Stimulated activated CD8-positive, alpha-beta memory T cell treated with anti-CD3 and anti-CD28 coated beads, Interleukin-12 subunit alpha, Interleukin-12 subunit beta, amount 100 ng/mL, for 1 hour (primary cell): ENCODE measurements at regions not wholly inside any gene's neighbourhood (a gene's known extent, or its start where the extent isn't known, plus 50 kb on each side); places are given as distances from the start of the nearest gene placed in this dataset.

Experiments
- DNase-seq: peaks from one replicate; pipeline ENCODE4 v3.0.0-alpha.2; 2020; ENCODE audit warnings: low read depth

DNA sequence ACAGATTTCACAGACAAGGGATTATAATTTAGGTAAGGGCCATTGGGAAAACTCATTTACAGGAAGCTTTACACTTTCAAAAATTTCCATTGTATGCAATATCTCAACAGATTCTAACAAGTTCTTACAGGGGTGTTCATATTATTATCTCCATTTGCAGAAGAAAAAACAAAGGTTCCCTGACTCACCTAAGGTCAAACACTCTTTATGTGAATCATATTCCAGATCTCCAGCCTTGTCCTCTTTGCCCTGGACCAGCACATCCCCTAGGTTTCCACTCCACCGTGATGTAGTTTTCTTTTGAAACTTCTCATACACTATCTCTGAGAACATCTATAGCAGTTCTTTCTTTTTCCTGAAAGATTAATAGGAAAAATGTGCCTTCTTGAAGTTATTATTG lies 96.4 kb upstream of the HS3ST1 start:
- no peak for DNase-seq

DNA sequence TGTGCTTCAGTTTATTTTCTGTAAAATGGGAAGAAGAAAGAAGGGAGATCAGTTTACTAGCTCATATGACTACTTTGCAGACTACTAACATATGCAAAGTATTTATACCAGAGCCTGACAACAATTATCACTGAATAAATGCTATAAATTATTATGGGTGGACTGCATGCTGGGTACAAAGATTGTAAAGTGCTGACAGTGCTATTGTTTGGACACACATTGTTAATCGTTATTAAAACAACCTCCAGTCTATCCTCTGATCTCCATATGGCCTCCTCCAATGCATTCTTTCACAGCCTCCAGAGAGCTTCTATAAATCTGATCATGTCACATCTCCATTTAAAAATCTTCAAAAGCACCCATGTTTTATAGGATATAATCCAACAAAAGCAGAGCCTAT lies 90.1 kb upstream of the HS3ST1 start:
- DNase-seq: no peak

DNA sequence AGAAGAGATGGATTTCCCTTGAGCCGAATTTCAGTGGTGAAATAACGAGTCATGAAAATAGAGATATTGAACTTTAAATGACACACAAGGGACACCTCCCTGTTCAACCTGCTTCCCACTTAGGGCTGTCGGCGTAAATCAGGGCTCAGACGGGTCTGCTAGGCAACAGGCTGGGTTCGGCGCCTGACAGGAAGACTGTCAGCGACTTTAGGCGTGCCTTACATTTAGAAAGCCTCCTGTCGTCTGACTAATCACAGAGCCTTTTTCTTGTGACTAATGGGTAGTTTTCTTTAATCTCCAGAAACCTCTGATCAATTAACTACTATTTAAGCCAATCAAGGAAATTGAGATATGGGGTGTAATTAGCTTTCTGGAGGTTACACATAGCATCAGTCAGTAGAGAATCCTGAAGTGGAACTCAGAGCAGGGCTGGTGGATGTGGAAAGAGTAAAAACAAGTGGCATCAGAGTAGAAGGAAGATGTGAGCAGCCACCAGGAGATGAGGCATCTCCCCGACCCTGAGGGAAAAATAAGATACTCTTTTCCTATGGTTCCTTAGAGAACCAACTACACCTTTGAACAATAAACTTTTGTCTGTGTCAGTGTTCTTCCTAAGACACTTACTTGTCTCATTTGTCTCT lies 86.2 kb upstream of the HS3ST1 start:
- no peak for DNase-seq

DNA sequence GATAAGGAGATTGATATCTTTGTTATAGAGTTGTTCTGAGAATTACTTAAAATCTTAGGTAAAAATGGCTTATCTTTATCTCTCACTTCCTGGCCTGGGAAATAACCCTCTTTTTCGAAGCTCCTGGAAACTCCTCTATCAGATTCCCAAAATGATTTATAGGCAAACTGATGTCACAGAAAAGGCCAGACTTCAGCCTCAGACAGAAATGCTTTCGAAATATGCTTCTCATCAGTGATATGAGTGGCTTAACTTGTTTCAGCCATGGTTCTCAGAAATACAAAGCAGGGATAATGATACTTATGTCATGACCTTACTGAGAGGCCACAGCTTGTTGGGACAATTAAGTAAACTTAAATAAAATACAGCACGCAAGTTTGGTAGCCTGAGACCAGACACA lies 85.3 kb upstream of the HS3ST1 start:
- no peak for DNase-seq

DNA sequence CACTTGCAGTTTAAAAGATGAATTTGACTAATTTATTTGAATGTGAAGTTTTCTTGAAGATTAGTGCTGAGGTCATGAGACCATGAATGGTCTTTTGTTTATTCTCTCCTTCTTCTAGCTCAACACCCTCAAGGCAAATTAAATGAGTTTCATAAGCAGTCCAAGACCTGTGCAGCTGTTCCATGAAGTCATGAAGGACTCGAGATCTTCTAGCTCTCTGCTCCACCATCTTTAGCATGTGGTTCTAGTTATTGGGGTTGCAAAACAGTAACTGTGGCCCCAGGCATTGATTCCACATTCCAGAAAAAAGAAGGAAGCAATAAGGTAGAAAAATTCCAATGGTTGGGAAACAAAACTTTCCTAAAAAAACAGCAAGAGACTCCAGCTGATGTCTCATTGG lies 84.2 kb upstream of the HS3ST1 start:
- DNase-seq: no peak

DNA sequence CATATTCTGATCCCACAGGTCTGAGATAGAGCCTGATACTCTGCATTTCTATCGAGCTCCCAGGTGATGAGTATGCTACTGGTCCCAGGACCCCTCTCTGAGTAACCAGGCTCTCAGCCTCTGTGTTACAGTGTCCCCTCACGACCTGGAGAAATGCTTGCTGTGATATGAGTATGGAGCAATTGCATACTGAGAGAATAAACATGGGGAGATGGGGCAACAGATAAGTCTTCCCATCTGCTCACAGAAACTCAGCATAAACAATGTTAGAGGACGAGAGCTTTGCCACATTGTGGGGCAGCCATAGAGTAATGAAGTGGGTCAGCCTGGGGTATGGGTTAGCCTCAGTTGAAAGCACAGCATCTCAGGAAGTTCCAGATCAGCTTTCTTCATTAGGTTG lies 82.6 kb upstream of the HS3ST1 start:
- no peak for DNase-seq

DNA sequence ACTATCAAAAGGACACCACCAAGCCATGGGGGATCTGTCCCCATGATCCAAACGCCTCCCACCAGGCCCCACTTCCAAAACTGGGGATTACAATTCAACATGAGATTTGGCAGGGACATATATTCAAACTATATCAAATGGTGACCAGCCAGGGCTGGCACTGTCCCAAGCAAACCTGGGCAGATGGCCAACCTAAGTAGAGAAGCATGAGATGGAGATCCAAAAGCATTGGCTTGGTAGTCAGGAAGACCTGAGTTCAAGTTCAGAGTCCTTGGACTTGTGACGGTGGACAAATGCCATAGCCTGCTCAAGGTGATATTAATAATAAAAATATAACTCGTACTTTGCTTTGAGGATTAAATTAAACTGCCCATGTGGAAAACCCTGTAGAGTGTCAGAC lies 79.2 kb upstream of the HS3ST1 start:
- DNase-seq: no peak

DNA sequence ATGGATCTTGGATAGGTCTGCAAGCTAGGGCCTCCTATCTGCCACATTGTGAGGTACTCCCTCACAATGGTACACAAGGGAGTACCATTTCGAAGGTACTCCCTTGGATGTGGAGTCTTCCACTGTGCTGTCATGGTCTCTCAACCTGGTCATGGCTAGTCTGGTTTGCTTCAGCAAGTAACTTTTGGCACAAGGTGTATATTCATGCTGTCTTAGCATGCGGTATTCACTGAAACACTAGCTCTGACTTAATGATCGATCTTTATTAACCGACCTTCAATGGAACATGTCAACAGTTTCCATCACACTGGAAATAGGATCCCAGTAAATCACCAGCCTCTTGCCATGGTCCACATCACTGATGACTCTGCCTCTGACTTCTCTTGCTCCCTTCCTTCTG lies 77.5 kb upstream of the HS3ST1 start:
- DNase-seq: no peak

DNA sequence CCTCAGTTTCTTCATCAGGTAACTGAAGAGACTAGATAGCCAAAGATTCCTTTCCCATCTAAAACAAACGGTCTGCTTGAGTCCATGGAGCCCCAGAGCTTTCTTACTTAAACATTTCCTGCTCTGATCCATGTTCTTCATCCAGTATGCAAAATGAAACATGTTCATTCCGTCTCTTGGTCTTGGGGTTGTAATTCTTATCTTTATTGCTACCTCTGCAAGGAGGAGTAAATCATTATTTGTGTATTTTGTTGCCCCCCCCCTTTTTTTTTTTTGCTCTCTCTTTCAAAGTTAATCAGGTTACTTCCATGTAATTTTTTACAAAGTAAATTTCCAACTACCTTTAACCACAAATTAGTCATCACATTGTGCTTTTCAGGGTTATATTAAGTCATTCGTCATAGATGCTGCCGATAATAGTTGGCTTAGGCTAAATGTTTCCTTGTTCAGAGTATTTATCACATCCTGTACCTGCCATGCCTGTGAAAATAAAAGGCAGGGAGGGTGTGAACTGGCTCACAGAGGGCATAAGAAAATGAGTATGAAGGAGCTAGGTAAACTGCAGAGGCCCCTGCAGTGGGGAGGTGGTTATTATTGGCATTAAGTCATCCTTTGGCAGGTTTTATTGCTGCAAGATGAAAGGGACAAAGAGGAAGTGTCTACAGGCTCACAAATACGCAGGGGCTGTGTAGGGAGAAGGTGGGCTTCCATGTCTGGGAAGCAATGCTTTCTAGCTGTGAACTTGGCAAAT lies 76.7 kb upstream of the HS3ST1 start:
- DNase-seq: no peak

DNA sequence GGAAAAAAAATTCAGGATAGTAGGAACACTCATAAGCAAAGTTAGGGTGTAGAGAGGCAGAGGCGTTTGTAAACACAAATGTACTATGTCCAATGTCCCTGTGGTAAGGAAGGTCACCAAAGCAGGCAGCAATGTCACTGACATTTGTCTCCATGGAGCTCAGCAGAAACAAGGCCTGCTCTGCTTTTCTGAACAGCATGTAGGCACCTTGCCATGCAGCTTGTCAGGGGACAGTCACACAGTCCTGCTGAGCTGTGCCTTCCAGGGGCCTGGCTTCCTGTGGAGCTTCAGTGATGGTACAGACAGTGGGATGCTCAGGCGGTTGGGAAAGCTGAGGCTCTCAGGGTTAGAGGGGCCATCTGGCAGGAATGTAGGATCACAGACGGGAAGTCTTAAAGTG lies 74.5 kb upstream of the HS3ST1 start:
- no peak for DNase-seq

DNA sequence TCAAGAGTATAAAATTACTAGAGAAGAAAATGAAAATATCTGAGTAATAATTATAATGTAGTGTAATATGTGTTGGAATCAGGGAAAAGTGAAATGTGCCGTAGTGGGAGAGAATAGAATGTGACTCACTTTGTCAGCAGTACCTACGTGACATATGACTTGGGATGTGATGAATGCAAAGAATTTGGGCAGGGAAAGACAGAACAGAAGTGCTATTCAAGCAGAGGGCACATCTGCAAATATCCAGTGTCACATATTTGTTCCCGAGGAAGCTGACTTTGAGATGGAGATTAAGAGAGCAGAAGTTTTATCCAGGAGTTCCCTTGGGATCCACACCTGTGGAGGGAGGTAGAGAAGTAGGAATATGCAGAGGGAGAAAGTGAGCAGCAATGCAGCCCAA lies 69.3 kb upstream of the HS3ST1 start:
- DNase-seq: no peak

DNA sequence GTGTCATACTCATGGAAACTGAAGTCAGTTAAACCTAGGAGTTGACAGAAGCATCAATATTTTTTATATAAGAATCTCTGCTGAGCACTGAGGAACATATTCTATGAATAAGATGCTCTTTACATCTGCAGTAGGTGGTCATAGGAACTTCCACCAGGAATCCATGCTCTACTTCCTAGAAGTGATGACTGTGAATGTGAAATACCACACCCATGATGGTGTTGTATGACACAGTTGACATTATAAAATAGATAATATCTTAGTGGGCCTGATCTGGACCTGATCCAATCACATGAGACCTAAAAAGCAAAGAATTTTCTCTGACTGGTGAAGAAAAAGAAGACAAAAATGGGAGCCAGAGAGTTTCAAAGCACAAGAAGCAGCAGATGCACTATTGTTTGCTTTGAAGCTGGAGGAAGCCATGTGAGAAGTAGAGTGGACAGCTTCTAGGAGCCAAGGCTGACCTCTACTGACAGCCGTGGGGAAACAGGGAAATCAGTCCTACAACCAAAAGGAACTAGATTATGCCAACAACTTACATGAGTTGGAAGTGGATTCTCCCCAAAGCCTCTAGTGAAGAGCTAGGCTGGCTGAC lies 68.6 kb upstream of the HS3ST1 start:
- DNase-seq: no peak

DNA sequence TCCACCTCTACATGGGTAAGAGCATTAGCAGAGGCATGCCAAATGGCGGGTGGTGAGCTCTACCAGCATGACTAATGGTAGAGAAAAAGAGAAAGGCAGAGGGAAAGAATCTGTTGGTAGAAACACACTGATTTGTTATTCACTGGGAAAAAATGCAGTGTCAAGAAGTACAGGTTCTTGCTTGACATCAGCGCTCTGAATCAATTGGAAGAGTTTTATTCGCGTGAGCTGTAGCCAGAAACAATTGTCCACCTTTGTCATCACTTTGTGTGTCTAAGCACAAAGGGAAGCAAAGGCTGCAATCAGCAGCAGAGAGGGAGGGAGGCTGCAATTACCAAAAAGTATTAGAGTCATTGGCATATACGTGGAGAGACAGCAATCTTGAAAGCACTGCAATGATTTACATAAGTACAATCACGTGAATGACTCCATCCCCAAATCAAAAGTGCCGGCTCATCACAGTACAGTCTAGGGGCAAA lies 67.7 kb upstream of the HS3ST1 start:
- DNase-seq: no peak

DNA sequence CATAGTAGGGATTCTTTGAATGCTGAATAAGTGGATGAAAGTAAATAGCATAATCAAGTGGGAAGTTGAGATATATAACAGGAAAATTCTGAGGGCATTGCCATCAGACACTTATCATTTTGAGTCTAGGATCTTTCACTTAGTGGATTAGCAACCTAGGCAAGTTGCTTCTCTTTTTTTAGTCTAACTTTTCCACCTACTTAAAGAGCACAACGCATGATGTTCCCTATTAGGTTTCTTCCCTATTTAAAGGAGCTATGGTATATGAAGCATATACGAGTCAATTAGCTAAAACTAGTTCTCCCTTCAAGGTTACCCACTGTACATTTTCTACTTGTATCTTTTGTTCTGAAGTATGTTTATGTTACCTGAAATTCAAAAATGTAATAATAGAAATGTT lies 67.1 kb upstream of the HS3ST1 start:
- no peak for DNase-seq

DNA sequence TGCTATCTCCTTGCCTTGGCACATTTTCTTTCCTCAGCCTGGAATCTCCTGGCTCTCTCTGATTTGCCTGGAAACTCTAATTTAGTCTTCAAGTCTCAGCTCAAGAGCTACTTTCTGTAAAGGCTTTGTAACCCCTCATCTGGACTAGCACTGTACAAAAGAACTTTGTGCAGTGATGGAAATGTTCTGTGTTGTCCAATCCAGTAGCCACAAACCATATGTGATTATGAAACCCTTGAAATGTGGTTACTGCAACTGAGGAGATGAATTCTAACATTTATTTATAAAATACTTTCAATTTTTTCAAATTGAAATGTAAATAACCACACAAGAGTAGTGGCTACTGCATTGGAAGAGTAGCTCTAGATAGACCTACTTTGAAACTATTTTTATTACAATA lies 66.6 kb upstream of the HS3ST1 start:
- no peak for DNase-seq

DNA sequence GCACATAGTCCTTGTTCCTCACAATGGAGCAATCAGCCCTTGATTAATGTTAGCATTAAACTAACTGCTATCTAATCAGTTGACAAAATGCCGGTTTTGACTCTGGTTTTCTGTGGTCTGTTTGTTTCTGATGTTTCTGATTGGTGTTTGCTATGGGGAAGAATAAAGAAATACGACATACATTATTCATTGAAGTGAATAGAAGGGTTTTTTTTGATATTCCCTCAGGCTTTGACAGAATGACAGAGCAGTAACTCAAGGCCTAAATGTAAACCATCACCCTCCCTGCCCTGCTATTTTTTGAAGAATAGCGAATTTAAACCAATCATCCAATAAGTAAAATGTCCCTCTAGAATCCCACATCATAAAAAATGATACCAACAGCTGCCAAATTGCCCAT lies 65.5 kb upstream of the HS3ST1 start:
- DNase-seq: no peak

DNA sequence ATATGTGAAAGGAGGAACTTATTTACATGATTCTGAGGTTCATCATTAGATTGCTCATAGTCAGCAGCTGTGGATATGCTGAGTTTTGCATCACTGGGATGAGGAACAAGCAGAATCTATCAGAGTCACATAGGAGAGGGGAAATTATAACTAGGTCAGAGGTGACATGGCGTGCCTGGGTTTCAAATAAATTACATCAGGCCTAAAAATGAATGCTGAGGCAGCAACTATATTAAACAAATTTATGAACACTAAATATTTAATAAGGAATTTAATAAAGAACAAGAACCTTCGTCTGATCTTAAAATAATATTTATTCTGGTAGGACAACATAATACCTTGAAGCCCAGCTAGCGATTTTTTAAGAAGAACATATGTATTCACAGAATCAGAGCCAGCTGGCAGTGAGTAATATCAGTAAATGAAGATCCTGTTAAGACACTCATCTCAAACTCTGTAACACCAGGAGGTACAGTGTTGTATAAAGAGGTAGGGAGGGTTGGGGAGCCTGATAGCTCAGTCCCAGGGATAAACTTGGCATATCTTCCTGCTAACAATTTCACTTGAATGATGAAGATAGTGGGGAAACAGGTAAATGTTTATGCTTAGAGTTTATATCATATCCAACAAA lies 60.9 kb upstream of the HS3ST1 start:
- DNase-seq: no peak

DNA sequence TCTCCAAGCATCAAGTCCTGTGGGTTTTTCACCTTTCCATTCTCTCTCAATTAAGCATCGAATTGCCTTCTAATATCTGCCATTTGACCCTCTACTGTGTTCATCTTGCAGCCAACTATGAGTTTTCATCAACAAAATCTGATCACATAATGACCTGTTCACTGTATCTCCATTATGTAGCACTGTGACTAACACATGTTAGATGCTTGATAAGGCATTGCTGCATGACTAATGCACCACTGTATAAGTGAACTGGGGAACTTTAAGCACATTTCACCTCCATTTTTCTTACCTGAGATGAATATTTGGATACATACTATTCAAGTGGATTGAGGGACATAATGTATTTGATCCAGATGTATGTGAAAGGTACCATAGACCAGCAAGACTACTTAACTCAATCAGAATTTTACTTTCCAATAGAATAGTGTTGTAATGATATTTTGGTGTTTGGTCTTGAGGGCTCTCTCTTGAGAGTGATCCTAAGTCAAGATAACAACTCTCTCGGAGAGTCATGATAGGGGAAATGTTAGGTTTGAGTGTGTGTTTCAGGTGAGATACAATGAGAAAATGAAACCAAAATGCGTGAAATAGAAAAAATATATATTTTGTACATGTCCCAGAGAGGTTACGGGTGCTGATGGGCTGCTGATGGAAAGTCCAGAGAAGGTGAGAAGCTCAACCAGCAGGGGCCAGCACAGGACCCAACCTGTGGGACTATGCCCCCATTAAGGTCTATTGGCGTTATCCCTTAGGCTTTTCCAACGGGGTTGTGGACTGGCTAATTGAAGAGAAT lies 60.2 kb upstream of the HS3ST1 start:
- no peak for DNase-seq

DNA sequence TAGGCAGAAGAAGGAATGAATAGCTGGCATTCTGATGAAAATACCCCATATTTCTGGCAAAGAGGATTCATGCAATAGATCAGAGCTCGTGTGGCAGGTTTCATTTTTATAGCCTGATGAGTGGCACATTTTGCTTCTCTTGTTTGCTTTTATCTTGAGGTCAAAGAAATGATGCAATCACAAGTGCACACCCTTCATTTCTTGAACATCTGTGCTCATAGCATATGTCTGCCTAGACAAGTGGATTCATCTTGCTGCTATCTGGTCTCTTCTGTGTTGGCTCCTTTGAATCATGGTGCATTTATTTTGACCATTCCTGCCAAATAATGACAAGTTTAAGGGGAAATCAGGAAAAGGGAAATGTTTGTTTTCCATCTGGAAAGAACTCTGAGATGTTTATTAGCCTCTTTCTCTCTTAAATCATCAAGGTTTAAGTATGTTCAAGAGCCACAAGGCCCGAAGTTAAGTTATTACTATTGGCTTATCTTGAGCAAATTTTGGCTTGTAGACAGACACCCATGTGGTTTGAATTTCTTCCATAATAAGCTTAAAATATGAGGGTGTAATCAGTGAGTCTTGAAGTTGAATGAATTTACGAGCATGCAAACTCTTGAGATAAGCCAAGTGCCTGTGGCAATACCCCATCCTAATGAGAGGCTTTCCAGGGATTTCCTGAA lies 59.3 kb upstream of the HS3ST1 start:
- DNase-seq: no peak

DNA sequence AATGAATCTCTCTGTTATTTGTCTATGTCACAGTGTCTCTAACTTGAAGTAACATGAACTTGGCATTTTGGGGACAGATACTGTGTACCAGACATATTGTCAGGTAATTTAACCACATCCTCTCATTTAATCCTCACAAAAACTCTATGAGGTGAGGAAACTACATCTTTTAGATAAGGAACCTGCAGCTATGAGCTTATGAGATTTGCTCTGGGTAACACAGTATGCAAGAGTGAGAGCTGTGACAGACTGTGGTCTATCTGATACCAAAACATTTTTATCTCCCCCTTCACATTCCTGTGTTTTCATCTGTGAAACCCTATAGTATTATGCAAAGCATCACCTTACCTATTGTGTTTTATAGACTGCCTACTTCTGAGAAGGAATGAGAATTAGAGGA lies 58.4 kb upstream of the HS3ST1 start:
- DNase-seq: no peak

DNA sequence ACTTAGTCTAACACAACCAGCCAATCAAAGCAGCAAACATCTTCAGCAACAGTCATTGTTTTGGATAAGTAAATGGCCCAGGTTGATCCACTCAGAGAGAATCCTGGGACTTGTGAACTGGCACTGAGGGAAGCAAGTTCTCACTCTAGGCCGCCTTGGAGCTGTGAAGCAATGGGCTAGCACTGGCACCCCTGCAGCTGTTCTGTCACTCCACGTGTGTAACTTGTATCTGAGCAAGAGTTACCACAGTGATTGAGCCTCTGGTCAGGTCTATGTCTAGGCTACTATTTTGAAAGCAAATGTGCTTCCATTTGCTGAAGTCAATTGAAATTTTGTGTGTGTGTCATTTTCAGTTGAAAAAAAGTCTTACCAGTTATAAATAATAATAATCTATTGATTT lies 57.2 kb upstream of the HS3ST1 start:
- no peak for DNase-seq

DNA sequence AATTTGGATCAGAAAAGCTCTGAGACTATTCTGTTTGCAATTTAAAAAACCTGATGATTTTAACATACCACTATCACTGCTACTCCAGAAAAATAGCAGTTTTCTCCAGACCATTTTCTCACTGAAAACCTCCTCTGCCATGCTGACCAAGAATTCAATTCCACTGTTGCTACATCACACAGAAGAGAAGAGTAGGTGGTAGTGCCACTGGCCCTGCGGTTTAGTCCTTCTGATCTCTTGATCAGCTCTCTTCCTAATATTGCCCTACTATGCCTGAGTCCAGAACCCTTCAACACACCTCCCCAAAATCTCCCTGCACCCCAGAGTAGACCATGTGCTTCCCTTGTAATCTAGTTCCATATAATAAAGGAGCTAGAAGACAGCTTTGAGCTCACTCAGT lies 55.8 kb upstream of the HS3ST1 start:
- DNase-seq: no peak
